OCI-LY3 (cell line): ENCODE measurements at regions not wholly inside any gene's neighbourhood (a gene's known extent, or its start where the extent isn't known, plus 50 kb on each side); places are given as distances from the start of the nearest gene placed in this dataset.

Experiments
- EZH2phosphoT487 ChIP-seq: fragments of 200-600 bp; shearing (Covaris generic); IDR thresholded peaks from 2 replicates; pipeline ENCODE4 v1.6.1; 2018; ENCODE audit warnings: antibody characterized with exemption, mixed run types, low read depth
- TF ChIP-seq, protein P1 (sequence below): fragments of 200-600, 300-600 bp; sonication (generic); IDR thresholded peaks from 2 replicates; pipeline ENCODE4 v1.5.1; 2014; ENCODE audit warnings: antibody characterized with exemption, low read length, low read depth

DNA sequence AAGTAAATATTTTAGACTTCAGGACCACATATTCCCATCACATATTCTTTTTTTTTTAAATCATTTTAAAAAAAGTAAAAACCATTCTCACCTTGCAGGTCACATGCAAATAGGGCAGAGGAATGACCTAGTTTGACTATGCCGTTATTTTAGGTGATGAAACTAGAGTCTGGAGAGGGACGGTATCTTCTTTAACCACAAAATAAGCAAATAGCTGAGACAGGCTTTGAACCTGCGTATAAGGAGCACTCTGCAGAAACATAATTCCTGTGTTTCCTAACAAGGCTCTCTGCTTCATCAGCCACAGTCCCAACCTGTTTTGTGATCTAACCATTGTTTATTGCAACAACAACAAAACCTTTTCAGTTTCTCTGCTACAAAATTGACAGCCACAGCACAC, 121.5 kb downstream of the PCTP start:
- TF ChIP-seq, protein P1, sequence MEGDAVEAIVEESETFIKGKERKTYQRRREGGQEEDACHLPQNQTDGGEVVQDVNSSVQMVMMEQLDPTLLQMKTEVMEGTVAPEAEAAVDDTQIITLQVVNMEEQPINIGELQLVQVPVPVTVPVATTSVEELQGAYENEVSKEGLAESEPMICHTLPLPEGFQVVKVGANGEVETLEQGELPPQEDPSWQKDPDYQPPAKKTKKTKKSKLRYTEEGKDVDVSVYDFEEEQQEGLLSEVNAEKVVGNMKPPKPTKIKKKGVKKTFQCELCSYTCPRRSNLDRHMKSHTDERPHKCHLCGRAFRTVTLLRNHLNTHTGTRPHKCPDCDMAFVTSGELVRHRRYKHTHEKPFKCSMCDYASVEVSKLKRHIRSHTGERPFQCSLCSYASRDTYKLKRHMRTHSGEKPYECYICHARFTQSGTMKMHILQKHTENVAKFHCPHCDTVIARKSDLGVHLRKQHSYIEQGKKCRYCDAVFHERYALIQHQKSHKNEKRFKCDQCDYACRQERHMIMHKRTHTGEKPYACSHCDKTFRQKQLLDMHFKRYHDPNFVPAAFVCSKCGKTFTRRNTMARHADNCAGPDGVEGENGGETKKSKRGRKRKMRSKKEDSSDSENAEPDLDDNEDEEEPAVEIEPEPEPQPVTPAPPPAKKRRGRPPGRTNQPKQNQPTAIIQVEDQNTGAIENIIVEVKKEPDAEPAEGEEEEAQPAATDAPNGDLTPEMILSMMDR, result no peak
- TF ChIP-seq EZH2phosphoT487, result no peak
